HG03039 (cell line): ENCODE measurements at regions not wholly inside any gene's neighbourhood (a gene's known extent, or its start where the extent isn't known, plus 50 kb on each side); places are given as distances from the start of the nearest gene placed in this dataset.
"Not testable (repeated sequence)": the region's sequence is repeated elsewhere in the genome, so short reads cannot be mapped to it uniquely, and the experiment has no call there.

Experiments
- ATAC-seq: cut with Tn5 transposase; IDR thresholded peaks from one replicate; pipeline ENCODE4 v1.9.1; 2021; ENCODE audit warnings: mild to moderate bottlenecking, moderate library complexity; ENCODE audit not compliant: unreplicated experiment

- ATAC-seq: not testable (repeated sequence)
Observed at GRCh38 chr5:157962686-157963085, 103.7 kb upstream of the CLINT1 start.

- no peak for ATAC-seq
Observed at GRCh38 chr5:157961896-157962590, 103.1 kb upstream of the CLINT1 start.

- no peak for ATAC-seq
Observed at GRCh38 chr5:157961176-157961575, 102.2 kb upstream of the CLINT1 start.

GRCh38 chr5:157959370-157959769, 100.4 kb upstream of the CLINT1 start:
- ATAC-seq: no peak

- ATAC-seq: no peak
Observed at GRCh38 chr5:157956271-157956885, 97.4 kb upstream of the CLINT1 start.

GRCh38 chr5:157955541-157956172, 96.7 kb upstream of the CLINT1 start:
- no peak for ATAC-seq

GRCh38 chr5:157952374-157952685, 93.4 kb upstream of the CLINT1 start:
- no peak for ATAC-seq

GRCh38 chr5:157951673-157952373, 92.9 kb upstream of the CLINT1 start:
- ATAC-seq: no peak

- ATAC-seq: no peak
Observed at GRCh38 chr5:157949520-157949919, 90.6 kb upstream of the CLINT1 start.

GRCh38 chr5:157948738-157949410, 89.9 kb upstream of the CLINT1 start:
- ATAC-seq: no peak

- no peak for ATAC-seq
Observed at GRCh38 chr5:157947156-157947555, 88.2 kb upstream of the CLINT1 start.

GRCh38 chr5:157945822-157946221, 86.9 kb upstream of the CLINT1 start:
- ATAC-seq: not testable (repeated sequence)

- ATAC-seq: no peak
Observed at GRCh38 chr5:157944938-157945337, 86.0 kb upstream of the CLINT1 start.

GRCh38 chr5:157944077-157944633, 85.2 kb upstream of the CLINT1 start:
- ATAC-seq: no peak

GRCh38 chr5:157942595-157942994, 83.7 kb upstream of the CLINT1 start:
- ATAC-seq: no peak

- ATAC-seq: no peak
Observed at GRCh38 chr5:157941616-157942015, 82.7 kb upstream of the CLINT1 start.

GRCh38 chr5:157938101-157938500, 79.2 kb upstream of the CLINT1 start:
- not testable (repeated sequence) for ATAC-seq

- ATAC-seq: not testable (repeated sequence)
Observed at GRCh38 chr5:157936776-157937501, 78.0 kb upstream of the CLINT1 start.

- ATAC-seq: no peak
Observed at GRCh38 chr5:157934600-157934999, 75.7 kb upstream of the CLINT1 start.

GRCh38 chr5:157933005-157933404, 74.1 kb upstream of the CLINT1 start:
- ATAC-seq: no peak
